Stimulated activated naive CD8-positive, alpha-beta T cell treated with anti-CD3 and anti-CD28 coated beads, Interleukin-15, amount 100 ng/mL, for 72 hours (primary cell): ENCODE measurements at regions not wholly inside any gene's neighbourhood (a gene's known extent, or its start where the extent isn't known, plus 50 kb on each side); places are given as distances from the start of the nearest gene placed in this dataset.

Experiments used
- ATAC-seq: fragments of 150-1000 bp; cut with Tn5 transposase; 2 replicates; pipeline ENCODE4 v1.10.0; 2021; ENCODE audit warnings: mild to moderate bottlenecking, moderate library complexity
- DNase-seq, 2 donors: peaks; one replicate each; pipeline ENCODE4 v3.0.0; 2021 to 2022
- H3K27ac Mint-ChIP-seq, 2 donors: one replicate each; pipeline ENCODE4 v1.8.0; 2022; ENCODE audit warnings: mild to moderate bottlenecking in 2 of 2, mixed read lengths in 2 of 2, moderate library complexity in 2 of 2
- H3K27me3 Mint-ChIP-seq: one replicate; pipeline ENCODE4 v1.8.0; 2022; ENCODE audit warnings: mixed read lengths
- H3K4me1 Mint-ChIP-seq: one replicate; pipeline ENCODE4 v1.8.0; 2022; ENCODE audit warnings: mild to moderate bottlenecking, mixed read lengths
- H3K4me3 Mint-ChIP-seq, 2 donors: one replicate each; pipeline ENCODE4 v1.8.0; 2022; ENCODE audit warnings: mild to moderate bottlenecking in 2 of 2, mixed read lengths in 2 of 2, moderate library complexity in 1 of 2
- H3K9me3 Mint-ChIP-seq, 2 donors: one replicate each; pipeline ENCODE4 v1.8.0; 2022; ENCODE audit warnings: mixed read lengths in 2 of 2

DNA sequence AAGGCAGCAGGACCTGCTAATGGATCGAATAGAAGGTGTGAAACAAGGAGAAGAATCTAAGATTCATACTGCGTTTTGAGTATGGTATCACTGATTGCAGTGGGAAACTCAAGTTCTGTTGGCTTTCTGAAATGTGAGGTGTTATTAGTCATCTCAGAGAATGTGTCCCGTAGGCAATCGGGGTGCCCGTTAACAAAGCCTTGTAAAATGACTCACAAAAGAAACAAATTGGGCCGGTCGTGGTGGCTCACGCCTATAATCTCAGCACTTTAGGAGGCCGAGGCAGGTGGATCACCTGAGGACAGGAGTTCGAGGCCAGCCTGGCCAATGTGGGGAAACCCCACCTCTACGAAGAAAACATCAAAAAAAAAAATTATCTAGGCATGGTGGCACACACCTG is 118.2 kb upstream of the C7orf33 start:
- DNase-seq: no peak
- H3K4me3 Mint-ChIP-seq: no peak overlapping the region
- ATAC-seq: no peak
- H3K4me1 Mint-ChIP-seq: no peaks in the 10 kb centered on the region
- no peaks in the 10 kb centered on the region for H3K9me3 Mint-ChIP-seq
- peaks cover 24% of the 10 kb centered on the region for H3K27me3 Mint-ChIP-seq
- no peak overlapping the region for H3K27ac Mint-ChIP-seq

DNA sequence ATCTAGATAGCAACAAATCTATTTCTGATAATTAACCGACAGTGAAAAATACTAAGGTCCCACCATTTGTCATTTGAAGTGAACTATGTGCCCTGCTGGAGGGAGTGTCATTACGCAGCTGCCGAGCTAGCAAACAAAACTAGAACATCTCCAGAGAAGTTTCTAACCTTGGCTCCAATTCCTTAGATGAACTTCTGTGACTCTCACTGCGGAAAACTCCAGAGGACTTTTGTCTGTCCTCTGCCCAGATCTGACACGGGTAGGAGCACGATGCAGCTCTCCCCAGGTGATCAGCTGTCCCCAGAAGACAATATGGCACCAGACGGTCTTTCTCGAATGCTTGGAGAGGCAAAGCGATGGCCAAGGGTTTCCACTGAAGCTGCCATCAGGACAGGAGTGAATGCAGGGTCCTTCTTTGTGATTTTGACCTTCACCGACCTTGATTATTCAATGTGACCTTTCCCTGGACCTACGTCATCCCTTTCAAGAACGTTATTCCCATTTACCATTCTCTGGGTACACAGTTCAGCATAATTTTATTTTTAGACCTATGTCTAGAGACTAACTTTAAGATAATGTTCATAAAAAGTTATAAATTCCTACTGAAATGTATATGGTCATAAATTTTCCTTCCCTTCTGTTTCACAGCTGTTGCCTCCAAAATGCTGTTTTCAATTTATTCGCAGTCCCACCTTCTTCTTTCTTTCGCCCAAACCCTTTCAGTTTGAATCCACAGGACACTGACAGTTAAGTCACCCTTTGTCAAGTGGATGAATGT is 116.7 kb upstream of the C7orf33 start:
- Mint-ChIP-seq H3K9me3 (no peaks in the 10 kb centered on the region), H3K4me1 (no peaks in the 10 kb centered on the region), H3K27me3 (peaks cover 24% of the 10 kb centered on the region), H3K27ac (no peak overlapping the region), H3K4me3 (no peak overlapping the region)
- DNase-seq: no peak
- ATAC-seq: no peak

DNA sequence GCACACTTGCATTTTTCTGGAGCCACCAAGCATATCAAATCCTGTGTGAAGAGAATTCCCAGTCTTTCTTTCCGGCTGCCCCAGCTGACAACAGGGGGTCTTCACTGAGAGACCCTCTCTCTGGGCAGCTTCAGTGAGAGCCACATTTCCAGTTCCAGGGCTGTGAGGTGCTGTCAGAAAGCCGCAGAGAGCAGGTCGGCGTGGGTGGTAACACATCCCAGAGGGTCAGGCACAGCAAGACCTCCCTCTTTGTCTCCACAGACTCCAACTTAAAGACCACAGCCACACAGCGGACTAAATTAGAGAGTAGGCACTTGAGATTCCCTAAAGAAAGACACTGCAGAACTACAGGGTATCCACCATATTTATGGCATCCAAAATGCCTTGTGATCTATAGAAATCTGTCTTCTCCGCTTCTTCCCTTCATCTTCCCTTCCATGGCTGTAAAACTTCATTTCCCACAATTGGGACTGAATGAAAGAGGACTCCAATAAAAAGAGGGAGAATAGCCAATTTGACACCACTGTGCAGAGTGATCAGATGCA is 116.0 kb upstream of the C7orf33 start:
- DNase-seq (no peak), ATAC-seq (no peak)
- H3K9me3 Mint-ChIP-seq: no peaks in the 10 kb centered on the region
- H3K27ac Mint-ChIP-seq: no peak overlapping the region
- peaks cover 24% of the 10 kb centered on the region for H3K27me3 Mint-ChIP-seq
- no peak overlapping the region for H3K4me3 Mint-ChIP-seq
- H3K4me1 Mint-ChIP-seq: no peaks in the 10 kb centered on the region

DNA sequence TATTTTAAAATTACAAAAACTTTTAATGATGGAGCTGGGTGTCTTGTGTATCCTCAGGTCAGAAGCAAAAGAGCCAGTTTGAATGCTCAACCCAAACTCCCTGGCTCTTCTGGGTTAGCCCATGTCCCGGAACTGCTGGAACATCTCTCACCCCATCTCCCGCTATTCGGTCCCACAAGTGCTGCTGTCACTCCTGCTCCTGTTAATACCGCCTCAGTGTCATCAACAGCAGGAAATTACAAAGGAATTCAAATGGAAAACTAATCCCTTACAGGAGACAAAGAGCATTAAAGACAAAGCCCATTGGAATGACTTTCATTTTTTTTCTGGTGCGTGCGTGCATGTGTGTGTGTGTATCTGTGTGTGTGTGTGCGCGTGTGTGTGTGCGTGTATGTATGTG is 112.0 kb upstream of the C7orf33 start:
- no peaks in the 10 kb centered on the region for H3K9me3 Mint-ChIP-seq
- H3K4me1 Mint-ChIP-seq: peaks cover 4% of the 10 kb centered on the region
- H3K27me3 Mint-ChIP-seq: no peaks in the 10 kb centered on the region
- ATAC-seq (no peak), DNase-seq (no peak)
- H3K4me3 Mint-ChIP-seq: no peak overlapping the region
- no peak overlapping the region for H3K27ac Mint-ChIP-seq

DNA sequence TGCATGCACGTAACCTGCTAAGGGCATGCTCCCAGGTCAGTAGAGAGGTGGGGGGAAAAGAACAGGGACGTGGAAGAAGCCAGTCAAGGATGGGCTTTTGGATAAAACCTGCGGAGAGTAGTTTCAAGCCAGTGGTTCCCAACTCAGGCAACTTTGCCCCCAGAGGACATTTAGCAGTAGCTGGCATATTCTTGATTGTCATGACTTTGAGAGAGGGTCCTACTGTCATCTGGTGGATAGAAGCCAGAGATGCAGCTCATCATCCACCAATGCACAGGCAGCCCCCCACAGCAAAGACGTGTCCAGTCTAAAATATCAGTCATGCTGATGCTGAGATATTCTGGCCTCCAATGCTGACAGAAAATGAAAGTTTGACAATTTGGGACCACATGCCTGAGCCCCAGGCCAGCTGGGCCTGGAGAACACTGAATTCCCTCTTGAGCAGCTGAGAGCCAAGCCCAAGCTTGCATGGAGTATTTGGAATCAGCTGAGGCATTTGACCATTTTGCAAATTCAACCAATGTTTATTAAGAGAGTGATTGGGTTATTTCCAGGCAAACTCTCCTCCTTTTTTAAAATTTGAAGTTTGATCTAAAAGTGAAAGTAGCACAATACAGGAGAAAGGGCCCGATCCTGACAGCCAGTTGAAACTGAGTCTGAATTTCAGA is 110.0 kb upstream of the C7orf33 start:
- H3K9me3 Mint-ChIP-seq: no peaks in the 10 kb centered on the region
- no peaks in the 10 kb centered on the region for H3K27me3 Mint-ChIP-seq
- ATAC-seq (peak; percentile 23), DNase-seq (no peak)
- no peak overlapping the region for H3K4me3 Mint-ChIP-seq
- no peak overlapping the region for H3K27ac Mint-ChIP-seq
- H3K4me1 Mint-ChIP-seq: peaks cover 4% of the 10 kb centered on the region

DNA sequence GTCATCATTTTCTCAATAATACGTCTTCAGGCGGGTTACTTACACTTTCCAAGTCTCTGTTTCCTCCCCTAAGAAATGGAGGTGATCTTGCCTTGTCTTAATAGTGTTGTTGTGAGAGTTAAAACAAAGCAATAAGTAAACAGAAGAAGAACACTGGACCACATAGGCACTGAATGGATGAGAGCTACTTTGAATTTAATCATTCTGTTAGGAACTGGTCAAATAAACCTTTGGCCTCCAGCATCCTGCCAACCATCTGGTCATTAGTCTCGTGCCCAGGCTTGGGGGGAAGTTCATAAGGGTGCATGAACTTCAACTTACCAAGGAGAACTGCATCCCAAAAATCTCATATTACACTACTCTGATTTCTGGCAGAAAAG is 109.4 kb upstream of the C7orf33 start:
- DNase-seq (no peak), ATAC-seq (no peak)
- H3K27ac Mint-ChIP-seq: no peak overlapping the region

DNA sequence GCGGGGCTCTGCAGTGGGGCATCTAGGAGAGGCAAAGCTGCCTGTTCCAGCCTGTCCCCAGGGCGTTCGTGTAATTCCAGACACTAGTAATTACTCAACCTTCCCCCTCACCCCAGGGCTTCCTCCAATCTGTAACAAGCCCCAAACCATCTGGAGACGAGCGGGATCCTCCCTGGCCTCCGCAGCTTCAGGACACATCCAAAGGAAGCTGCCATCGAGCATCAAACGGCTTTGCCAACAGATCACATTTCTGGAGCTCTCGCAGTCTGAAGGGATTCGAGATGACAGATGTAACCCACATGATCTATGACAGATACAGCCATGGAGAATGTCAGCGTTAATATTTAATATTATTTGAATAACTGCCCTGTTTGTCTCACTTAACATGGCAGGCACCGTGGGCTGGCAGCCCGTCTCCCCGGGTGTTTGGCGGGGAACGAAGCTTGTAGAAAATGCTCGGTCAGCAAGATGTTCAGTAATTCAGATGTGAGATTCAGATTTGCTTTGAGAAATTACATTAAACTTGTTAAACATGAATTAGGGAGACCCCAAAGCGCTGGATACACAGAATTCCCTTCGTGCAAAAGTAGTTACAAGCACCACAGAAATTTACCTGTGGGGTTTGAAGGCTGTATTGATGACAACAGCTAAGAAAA is 108.5 kb upstream of the C7orf33 start:
- DNase-seq (no peak), ATAC-seq (no peak)
- H3K4me1 Mint-ChIP-seq: peaks cover 4% of the 10 kb centered on the region
- no peaks in the 10 kb centered on the region for H3K27me3 Mint-ChIP-seq
- H3K4me3 Mint-ChIP-seq: no peak overlapping the region
- H3K9me3 Mint-ChIP-seq: no peaks in the 10 kb centered on the region
- H3K27ac Mint-ChIP-seq: no peak overlapping the region

More for the DNA sequence above, 109.4 kb upstream of the C7orf33 start:
- Mint-ChIP-seq H3K4me1 (peaks cover 4% of the 10 kb centered on the region), H3K4me3 (no peak overlapping the region), H3K27me3 (no peaks in the 10 kb centered on the region), H3K9me3 (no peaks in the 10 kb centered on the region)

DNA sequence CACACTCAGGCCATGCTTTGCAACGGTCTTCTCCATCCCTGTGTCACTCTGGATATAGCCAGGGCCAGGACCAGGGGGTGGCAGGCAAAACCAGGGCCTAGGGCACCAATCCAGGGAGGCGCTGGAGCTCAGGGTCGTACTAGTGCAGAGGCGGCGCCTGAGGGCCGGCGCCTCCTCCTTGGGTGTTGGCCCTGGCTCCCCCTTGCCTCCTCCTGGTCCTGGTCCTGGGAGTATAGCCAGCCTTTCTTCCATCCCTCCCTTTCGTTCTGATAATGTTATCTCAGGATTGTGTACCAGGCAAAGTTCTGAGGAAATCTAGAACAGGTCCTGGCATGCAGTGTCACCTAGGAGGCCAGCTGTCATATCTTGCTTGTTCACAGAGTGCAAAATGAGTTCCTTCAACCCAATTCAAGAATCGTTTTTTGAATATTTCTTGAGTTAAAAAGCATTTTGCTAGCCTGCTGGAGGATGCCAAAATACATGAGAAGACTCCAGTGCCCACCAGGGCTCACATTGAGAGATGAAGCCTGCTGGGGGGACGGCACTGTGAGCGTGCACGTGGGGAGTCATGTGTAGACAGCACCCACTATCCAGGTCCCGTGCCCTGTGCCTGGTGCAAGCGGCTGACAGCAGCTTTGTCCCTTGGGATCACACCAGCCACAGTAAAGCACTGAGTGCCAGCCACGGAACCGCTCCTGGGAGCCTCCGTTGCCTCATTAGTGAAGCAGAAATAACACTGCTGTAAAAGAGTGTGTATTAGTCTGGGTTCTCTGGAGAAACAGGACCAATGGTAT is 106.9 kb upstream of the C7orf33 start:
- H3K4me3 Mint-ChIP-seq: no peak overlapping the region
- H3K9me3 Mint-ChIP-seq: no peaks in the 10 kb centered on the region
- DNase-seq: no peak
- no peak for ATAC-seq
- no peak overlapping the region for H3K27ac Mint-ChIP-seq
- peaks cover 4% of the 10 kb centered on the region for H3K4me1 Mint-ChIP-seq
- H3K27me3 Mint-ChIP-seq: no peaks in the 10 kb centered on the region

DNA sequence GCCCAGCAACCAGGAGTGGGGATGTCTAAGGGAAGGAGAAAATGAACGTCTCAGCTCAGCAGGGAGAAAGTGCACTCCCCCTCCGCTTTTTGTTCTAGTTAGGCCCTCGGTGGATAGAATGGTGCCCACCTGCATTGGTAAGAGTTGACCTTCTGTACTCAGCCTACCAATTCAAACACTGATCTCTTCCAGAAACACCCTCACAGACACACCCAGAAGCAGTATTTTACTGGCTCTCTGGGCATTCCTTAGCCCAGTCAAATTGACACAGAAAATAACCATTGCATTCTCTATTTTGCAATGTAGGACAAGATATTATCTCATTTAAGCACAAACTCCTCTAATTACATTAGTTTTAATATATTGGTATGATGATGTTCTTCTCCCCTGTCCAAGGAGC is 106.1 kb upstream of the C7orf33 start:
- ATAC-seq: no peak
- no peak overlapping the region for H3K4me3 Mint-ChIP-seq
- peaks cover 4% of the 10 kb centered on the region for H3K4me1 Mint-ChIP-seq
- H3K27ac Mint-ChIP-seq: no peak overlapping the region
- DNase-seq: no peak
- H3K9me3 Mint-ChIP-seq: no peaks in the 10 kb centered on the region
- no peaks in the 10 kb centered on the region for H3K27me3 Mint-ChIP-seq

DNA sequence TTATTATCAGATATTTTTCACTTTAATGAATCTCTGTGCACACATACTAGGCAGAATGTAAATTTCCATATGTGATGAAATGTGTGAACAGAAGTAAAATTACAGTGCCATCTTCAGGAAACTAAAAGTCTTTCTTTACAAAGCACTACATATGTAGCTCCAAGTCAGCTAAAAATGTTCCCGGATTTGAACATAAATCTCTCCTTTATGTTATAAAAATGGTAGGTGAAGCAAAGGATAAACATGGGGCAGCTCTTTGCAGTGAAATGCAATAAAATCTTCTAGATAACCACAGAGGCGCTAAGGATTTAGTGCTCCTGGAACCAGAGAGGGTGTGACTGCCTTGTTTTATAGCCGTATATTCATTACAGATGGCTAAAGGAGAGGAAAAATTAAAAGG is 104.9 kb upstream of the C7orf33 start:
- peaks cover 4% of the 10 kb centered on the region for H3K4me1 Mint-ChIP-seq
- H3K9me3 Mint-ChIP-seq: no peaks in the 10 kb centered on the region
- H3K27me3 Mint-ChIP-seq: peaks cover 7% of the 10 kb centered on the region
- H3K27ac Mint-ChIP-seq: no peak overlapping the region
- no peak for ATAC-seq
- H3K4me3 Mint-ChIP-seq: no peak overlapping the region
- DNase-seq: no peak

DNA sequence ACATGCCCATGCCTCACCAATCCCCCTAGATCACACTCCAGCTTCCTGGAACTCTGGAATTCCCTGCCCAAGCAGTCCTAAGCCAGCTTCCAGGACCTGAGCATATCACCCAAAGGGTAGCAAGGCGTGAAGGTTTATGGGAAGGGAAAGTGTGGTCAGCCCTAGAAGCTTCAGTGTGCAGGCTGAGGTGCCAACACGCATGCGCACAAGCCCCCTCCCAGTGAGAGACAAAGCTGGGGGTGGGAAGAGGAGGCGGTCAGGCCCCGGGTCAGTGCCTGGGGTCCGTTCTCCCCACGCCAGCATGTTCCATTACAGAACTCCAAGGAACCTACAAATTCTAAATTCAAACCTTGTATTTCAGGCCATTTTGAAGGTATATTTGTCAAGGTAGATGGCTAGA is 103.6 kb upstream of the C7orf33 start:
- H3K27me3 Mint-ChIP-seq: peaks cover 21% of the 10 kb centered on the region
- ATAC-seq (no peak), DNase-seq (no peak)
- no peak overlapping the region for H3K27ac Mint-ChIP-seq
- H3K4me3 Mint-ChIP-seq: no peak overlapping the region
- H3K4me1 Mint-ChIP-seq: no peaks in the 10 kb centered on the region
- H3K9me3 Mint-ChIP-seq: no peaks in the 10 kb centered on the region

DNA sequence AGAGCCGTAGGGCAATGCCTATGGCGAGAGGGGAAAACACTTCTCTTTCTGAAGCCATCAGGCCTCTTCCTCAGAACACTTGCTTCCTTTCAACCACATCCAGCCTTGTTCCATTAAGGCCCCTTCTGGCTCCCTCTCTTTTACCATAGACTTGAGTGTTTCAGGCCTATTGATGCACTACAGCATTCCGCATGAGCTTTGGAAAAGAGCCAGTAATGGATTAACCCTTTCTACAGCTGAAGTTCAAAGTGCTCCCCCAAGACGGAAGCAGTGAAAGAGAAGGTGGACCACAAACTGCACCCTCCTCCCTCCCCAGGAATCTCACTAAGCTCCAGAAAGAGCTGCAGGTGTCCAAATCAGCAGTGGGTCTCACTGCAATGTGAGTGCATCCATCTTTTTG is 102.7 kb upstream of the C7orf33 start:
- H3K27me3 Mint-ChIP-seq: peaks cover 28% of the 10 kb centered on the region
- DNase-seq: no peak

DNA sequence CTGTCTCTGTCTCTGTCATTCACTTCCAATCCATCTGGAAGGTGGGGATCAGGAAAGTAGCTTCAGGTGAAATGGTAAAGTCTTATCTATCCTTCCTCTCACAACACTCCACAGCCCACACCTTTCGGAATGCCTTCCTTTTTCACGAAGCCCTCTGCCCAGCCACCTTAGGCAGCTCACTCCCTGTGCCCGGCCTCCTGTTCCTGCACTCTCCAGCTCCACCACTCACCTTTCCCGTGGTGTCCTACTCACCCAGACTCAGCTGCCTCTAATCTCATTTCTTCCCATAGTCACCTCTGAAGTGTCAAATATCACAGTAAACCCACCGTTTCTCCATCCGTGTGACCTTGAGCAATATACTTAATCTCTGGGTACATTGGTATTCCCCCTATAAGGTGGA is 100.9 kb upstream of the C7orf33 start:
- Mint-ChIP-seq H3K27ac (no peak overlapping the region), H3K4me3 (no peak overlapping the region), H3K9me3 (no peaks in the 10 kb centered on the region), H3K4me1 (no peaks in the 10 kb centered on the region), H3K27me3 (peaks cover 39% of the 10 kb centered on the region)
- ATAC-seq (no peak), DNase-seq (no peak)

More for the DNA sequence above, 102.7 kb upstream of the C7orf33 start:
- no peaks in the 10 kb centered on the region for H3K4me1 Mint-ChIP-seq
- no peak overlapping the region for H3K4me3 Mint-ChIP-seq
- H3K27ac Mint-ChIP-seq: no peak overlapping the region
- H3K9me3 Mint-ChIP-seq: no peaks in the 10 kb centered on the region
- ATAC-seq: no peak

DNA sequence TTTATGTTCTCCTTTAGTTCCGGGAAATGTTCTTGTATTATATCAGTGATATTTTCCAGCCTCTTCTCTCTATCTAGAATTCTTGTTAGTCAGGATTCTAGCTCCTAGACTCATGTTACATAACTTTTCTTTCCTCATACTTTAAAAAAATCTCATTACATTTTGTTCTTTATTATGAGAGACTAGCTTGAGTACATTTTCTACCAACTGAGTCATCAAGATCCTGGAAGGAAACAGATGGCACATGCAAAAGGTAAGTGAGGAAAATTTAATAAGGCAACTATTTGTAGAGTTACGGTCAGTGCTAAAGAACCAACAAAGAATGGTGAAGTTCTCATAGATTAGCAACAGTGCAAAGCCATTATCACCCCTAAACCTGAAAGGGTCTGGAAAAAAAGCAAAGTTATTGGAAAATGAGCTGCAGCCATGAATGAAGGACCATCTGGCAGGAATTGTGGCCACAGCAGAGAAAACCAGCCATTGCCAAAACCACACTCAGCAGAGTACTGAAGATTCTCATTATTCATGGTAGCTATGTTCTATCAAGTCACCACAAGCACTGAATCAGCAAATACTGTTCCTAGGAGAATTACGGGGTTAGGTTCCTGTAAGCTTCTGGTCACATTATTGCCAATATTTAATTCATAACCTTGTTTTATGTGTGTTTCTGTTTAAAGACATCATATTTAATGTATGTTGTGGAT is 98.3 kb upstream of the C7orf33 start:
- Mint-ChIP-seq H3K4me3 (no peak overlapping the region), H3K9me3 (no peaks in the 10 kb centered on the region), H3K27me3 (peaks cover 43% of the 10 kb centered on the region), H3K27ac (no peak overlapping the region), H3K4me1 (no peaks in the 10 kb centered on the region)
- ATAC-seq (no peak), DNase-seq (no peak)

DNA sequence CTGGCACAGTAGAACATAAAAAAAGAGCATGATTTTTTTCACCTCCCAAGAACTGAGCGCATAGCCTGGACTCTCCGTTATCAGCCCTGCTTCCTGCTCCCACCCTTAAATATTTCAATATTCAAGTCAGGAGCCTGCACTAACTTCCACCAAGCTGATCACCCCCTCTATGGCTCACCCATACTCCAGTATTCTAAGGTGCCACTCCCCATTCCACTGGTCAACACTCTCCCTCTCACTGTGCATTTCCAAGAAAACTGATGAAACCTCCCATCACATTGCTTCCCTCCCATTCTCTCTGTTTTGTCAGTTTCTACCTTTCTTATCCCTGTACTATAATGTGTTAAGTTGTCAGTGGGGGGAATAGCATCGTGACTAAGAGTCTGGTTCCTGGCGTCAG is 95.0 kb upstream of the C7orf33 start:
- H3K4me3 Mint-ChIP-seq: no peak overlapping the region
- H3K27me3 Mint-ChIP-seq: peaks cover 52% of the 10 kb centered on the region
- no peak for ATAC-seq
- no peaks in the 10 kb centered on the region for H3K9me3 Mint-ChIP-seq
- H3K4me1 Mint-ChIP-seq: no peaks in the 10 kb centered on the region
- no peak for DNase-seq
- no peak overlapping the region for H3K27ac Mint-ChIP-seq
